ENCODE measurements at regions not wholly inside any gene's neighbourhood (a gene's known extent, or its start where the extent isn't known, plus 50 kb on each side); places are given as distances from the start of the nearest gene placed in this dataset.

DNA sequence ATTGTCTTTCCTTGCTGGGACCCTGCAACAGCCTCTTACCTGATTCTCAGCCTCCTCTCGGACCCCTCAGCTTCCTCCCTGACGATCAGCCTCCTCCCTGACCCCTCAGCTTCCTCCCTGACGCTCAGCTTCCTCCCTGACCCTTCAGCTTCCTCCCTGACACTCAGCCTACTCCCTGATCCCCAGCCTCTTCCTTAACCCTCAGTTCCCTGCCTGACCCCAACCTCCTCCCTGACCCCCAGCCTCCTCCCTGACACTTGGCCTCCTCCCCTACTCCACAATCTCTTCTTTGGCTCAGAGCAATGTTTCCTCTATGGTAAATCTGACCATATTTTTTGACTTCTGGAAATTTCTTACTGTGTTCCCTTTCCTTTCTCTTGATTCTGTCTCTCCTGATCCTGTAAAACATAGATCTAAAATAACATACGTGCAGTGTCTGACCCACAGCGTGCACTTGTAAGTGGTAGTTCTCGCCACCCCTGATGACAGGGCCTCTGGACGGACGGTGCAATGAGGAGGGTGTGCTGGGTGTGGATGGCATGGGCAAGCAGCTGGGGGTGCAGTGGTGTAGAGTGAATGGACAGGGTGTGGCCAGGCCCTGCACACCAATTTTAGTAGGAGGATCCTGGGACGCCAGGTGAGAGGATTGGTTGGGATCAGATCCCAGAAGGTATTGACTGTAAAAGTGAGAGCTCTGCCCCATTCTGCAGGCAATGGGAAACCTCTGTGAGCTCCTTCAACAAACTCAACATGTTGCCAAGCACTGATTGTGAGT is 264.1 kb downstream of the FOXD2 start:
- peaks cover under 1% of the 10 kb centered on the region for H3K27me3 ChIP-seq (ENCODE audit: control insufficient read depth, insufficient read depth, low read length)
- no peak overlapping the region for H3K4me3 ChIP-seq (ENCODE audit: low read length in 3 of 3)
- H3K4me1 ChIP-seq (ENCODE audit: control insufficient read depth in 2 of 3, insufficient read depth in 2 of 3, low read depth in 1 of 3, low read length in 3 of 3) = no peaks in the 10 kb centered on the region
- intact Hi-C loops (cut with DNase I) = no loop called here
- TF ChIP-seq, protein P1, sequence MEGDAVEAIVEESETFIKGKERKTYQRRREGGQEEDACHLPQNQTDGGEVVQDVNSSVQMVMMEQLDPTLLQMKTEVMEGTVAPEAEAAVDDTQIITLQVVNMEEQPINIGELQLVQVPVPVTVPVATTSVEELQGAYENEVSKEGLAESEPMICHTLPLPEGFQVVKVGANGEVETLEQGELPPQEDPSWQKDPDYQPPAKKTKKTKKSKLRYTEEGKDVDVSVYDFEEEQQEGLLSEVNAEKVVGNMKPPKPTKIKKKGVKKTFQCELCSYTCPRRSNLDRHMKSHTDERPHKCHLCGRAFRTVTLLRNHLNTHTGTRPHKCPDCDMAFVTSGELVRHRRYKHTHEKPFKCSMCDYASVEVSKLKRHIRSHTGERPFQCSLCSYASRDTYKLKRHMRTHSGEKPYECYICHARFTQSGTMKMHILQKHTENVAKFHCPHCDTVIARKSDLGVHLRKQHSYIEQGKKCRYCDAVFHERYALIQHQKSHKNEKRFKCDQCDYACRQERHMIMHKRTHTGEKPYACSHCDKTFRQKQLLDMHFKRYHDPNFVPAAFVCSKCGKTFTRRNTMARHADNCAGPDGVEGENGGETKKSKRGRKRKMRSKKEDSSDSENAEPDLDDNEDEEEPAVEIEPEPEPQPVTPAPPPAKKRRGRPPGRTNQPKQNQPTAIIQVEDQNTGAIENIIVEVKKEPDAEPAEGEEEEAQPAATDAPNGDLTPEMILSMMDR (IDR thresholded peaks at IDR 0.05; ENCODE audit: borderline replicate concordance, extremely low read depth, insufficient read depth) = no peak
- H3K9me3 ChIP-seq (ENCODE audit: control insufficient read depth in 2 of 3, insufficient read depth in 1 of 3, low read length in 3 of 3) = no peaks in the 10 kb centered on the region
- DNase-seq = no peak
- no peak overlapping the region for H3K9ac ChIP-seq (ENCODE audit: low read length in 3 of 3)
- no peaks in the 10 kb centered on the region for H3K36me3 ChIP-seq (ENCODE audit: control insufficient read depth in 2 of 3, insufficient read depth in 3 of 3, low read length in 3 of 3)
- FAIRE-seq = no peak
- H3K27ac ChIP-seq (ENCODE audit: low read depth in 2 of 2, low read length in 2 of 2) = no peak overlapping the region

- no peaks in the 10 kb centered on the region for H3K36me3 ChIP-seq (ENCODE audit: control insufficient read depth in 2 of 3, insufficient read depth in 3 of 3, low read length in 3 of 3)
- H3K27ac ChIP-seq (ENCODE audit: low read depth in 2 of 2, low read length in 2 of 2) = no peak overlapping the region
- no peaks in the 10 kb centered on the region for H3K9me3 ChIP-seq (ENCODE audit: control insufficient read depth in 2 of 3, insufficient read depth in 1 of 3, low read length in 3 of 3)
- TF ChIP-seq, protein P1 (IDR thresholded peaks at IDR 0.05; ENCODE audit: borderline replicate concordance, extremely low read depth, insufficient read depth) = no peak
- no peak overlapping the region for H3K4me3 ChIP-seq (ENCODE audit: low read length in 3 of 3)
- no peak for FAIRE-seq
- DNase-seq = peak in 4 of 5 donors; percentile 68 to 76 (median 71)
- H3K27me3 ChIP-seq (ENCODE audit: control insufficient read depth, insufficient read depth, low read length) = peaks cover 4% of the 10 kb centered on the region
- no peaks in the 10 kb centered on the region for H3K4me1 ChIP-seq (ENCODE audit: control insufficient read depth in 2 of 3, insufficient read depth in 2 of 3, low read depth in 1 of 3, low read length in 3 of 3)
- H3K9ac ChIP-seq (ENCODE audit: low read length in 3 of 3) = no peak overlapping the region
- intact Hi-C loops (cut with DNase I) = no loop called here
Measured at GRCh38 chr1:47703156-47703825, 265.4 kb downstream of the FOXD2 start.

DNA sequence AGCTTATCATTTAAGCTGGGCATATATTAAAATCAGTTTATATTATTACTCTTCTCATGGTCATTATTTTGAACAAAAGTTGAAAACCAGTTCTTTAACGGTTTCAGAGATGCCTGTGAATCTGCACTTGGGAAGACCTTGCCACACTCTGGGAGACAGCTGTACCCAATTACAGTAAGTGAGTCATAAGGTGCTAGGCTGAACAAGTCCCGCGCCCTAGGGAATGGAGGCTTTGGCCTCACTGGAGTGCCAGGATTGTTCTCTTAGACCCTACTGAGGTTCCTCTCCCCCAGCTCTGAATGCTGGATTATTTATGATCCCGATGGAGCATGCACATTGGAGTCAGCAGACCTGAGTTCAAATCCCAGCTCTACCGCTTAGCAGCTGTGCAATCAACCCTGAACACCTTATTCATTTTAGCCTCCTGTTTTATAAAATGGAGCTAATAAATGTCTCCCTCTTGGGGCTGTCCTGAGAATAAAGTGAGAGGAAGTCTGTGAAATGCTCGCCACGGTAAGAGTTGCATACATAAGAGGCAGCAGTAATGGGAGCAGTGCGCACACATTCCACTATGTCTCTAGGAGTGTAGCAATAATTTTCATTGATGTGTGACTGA is 266.2 kb downstream of the FOXD2 start:
- H3K9me3 ChIP-seq (ENCODE audit: control insufficient read depth in 2 of 3, insufficient read depth in 1 of 3, low read length in 3 of 3) = no peaks in the 10 kb centered on the region
- peak in 1 of 5 donors; percentile 66 for DNase-seq

More for the DNA sequence above, 266.2 kb downstream of the FOXD2 start:
- H3K27me3 ChIP-seq (ENCODE audit: control insufficient read depth, insufficient read depth, low read length) = peaks cover 4% of the 10 kb centered on the region
- intact Hi-C loops (cut with DNase I) = no loop called here
- no peaks in the 10 kb centered on the region for H3K36me3 ChIP-seq (ENCODE audit: control insufficient read depth in 2 of 3, insufficient read depth in 3 of 3, low read length in 3 of 3)
- H3K27ac ChIP-seq (ENCODE audit: low read depth in 2 of 2, low read length in 2 of 2) = no peak overlapping the region
- peaks cover 0 to under 1% (median 0%) of the 10 kb centered on the region in 3 donors for H3K4me1 ChIP-seq (ENCODE audit: control insufficient read depth in 2 of 3, insufficient read depth in 2 of 3, low read depth in 1 of 3, low read length in 3 of 3)
- no peak overlapping the region for H3K4me3 ChIP-seq (ENCODE audit: low read length in 3 of 3)
- TF ChIP-seq, protein P1 (IDR thresholded peaks at IDR 0.05; ENCODE audit: borderline replicate concordance, extremely low read depth, insufficient read depth) = peak; percentile 16
- no peak overlapping the region for H3K9ac ChIP-seq (ENCODE audit: low read length in 3 of 3)
- FAIRE-seq = no peak

Measured in kidney (tissue), 13 donors.